Progenitor cell of endocrine pancreas (in vitro differentiated cells): ENCODE measurements at regions not wholly inside any gene's neighbourhood (a gene's known extent, or its start where the extent isn't known, plus 50 kb on each side); places are given as distances from the start of the nearest gene placed in this dataset.
A peak's percentile ranks its signal among the peaks of the same experiment; 100 is the strongest.

ENCODE experiments used
- DNase-seq: peaks from one replicate; pipeline ENCODE4 v3.0.0; 2021; ENCODE audit warnings: low spot score; ENCODE audit not compliant: unreplicated experiment
- H3K27ac Mint-ChIP-seq: 2 replicates; pipeline ENCODE4 v1.8.0; 2021; ENCODE audit warnings: mild to moderate bottlenecking, moderate library complexity, mixed read lengths
- H3K27me3 Mint-ChIP-seq: 2 replicates; pipeline ENCODE4 v1.8.0; 2021; ENCODE audit warnings: mixed read lengths
- H3K36me3 Mint-ChIP-seq: 2 replicates; pipeline ENCODE4 v1.8.0; 2022; ENCODE audit warnings: mixed read lengths; ENCODE audit not compliant: insufficient read depth
- H3K4me1 Mint-ChIP-seq: 2 replicates; pipeline ENCODE4 v1.8.0; 2021; ENCODE audit warnings: low read depth, mixed read lengths
- H3K4me3 Mint-ChIP-seq: 2 replicates; pipeline ENCODE4 v1.8.0; 2021; ENCODE audit warnings: low read depth, mild to moderate bottlenecking, moderate library complexity, mixed read lengths
- H3K9me3 Mint-ChIP-seq: 2 replicates; pipeline ENCODE4 v1.8.0; 2021; ENCODE audit warnings: low read depth, mixed read lengths
- TF ChIP-seq, protein P1 (sequence below): fragments of 200-600 bp; sonication (generic); IDR thresholded peaks from one replicate; pipeline ENCODE4 v1.5.0; 2021; ENCODE audit warnings: antibody characterized with exemption, mild to moderate bottlenecking; ENCODE audit not compliant: unreplicated experiment

DNA sequence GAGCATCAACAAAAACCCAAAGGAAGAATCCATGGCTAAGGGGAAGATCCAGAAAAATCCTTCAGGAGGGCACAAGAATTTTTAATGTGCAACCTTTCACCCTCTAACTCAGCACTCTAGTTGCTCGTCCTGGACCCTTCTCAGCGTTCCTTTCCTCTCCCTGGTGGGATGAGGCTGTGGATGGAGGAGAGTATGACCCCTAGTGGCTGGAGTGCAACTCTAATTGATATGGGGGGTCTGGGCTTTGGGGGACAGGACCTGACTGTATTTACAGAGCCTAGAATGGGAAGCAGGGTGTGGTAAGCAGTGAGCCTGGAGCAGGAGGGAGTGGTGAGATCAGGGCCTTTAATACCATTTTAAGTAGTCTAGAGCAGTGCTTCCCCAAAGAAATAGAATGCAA is 83.9 kb upstream of the CEP85L start:
- H3K36me3 Mint-ChIP-seq, result no peaks in the 10 kb centered on the region
- peaks cover 13% of the 10 kb centered on the region for H3K27me3 Mint-ChIP-seq
- no peak overlapping the region for H3K4me3 Mint-ChIP-seq
- H3K9me3 Mint-ChIP-seq, result no peaks in the 10 kb centered on the region
- TF ChIP-seq, protein P1, sequence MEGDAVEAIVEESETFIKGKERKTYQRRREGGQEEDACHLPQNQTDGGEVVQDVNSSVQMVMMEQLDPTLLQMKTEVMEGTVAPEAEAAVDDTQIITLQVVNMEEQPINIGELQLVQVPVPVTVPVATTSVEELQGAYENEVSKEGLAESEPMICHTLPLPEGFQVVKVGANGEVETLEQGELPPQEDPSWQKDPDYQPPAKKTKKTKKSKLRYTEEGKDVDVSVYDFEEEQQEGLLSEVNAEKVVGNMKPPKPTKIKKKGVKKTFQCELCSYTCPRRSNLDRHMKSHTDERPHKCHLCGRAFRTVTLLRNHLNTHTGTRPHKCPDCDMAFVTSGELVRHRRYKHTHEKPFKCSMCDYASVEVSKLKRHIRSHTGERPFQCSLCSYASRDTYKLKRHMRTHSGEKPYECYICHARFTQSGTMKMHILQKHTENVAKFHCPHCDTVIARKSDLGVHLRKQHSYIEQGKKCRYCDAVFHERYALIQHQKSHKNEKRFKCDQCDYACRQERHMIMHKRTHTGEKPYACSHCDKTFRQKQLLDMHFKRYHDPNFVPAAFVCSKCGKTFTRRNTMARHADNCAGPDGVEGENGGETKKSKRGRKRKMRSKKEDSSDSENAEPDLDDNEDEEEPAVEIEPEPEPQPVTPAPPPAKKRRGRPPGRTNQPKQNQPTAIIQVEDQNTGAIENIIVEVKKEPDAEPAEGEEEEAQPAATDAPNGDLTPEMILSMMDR, result peak; percentile 20
- H3K4me1 Mint-ChIP-seq, result no peaks in the 10 kb centered on the region
- no peak overlapping the region for H3K27ac Mint-ChIP-seq
- no peak for DNase-seq

DNA sequence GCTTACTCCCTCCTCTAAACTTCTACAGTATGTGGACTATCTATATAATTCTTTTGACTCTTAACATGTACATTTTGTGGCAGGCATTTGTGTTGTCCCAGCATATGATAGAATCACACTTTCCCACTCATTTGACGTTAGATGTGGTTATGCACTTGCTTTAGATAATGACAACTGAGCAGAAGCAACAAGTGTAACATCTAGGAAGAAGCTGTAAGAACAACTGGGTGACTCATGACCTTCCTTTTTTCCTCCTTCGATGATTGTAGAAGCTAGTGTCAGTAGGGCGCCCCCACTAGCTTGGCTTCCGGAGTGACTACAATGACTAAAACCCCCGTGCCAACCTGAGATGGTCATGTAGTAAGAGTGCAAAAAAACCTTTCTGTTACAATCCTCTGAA is 74.6 kb upstream of the CEP85L start:
- Mint-ChIP-seq H3K27ac (no peak overlapping the region), H3K9me3 (no peaks in the 10 kb centered on the region), H3K36me3 (no peaks in the 10 kb centered on the region), H3K4me3 (no peak overlapping the region), H3K27me3 (peaks cover 9% of the 10 kb centered on the region), H3K4me1 (peaks cover 3% of the 10 kb centered on the region)
- TF ChIP-seq, protein P1, result no peak
- no peak for DNase-seq

DNA sequence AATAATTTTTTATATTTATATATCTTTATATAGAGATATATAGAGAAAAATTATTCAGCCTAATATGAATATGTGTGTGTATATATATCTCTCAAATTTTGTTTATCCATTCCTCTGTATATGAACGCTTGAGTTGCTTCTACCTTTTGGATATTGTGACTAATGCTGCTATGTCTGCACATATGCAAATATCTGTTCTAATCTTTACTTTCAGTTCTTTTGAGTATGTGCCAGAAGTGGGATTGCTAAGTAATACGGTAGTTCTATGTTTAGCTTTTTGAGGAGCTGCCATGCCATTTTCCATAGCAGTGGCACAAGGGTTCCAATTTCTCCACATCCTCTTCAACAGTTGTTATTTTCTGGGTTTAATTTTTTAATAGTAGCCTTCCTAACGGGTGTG is 72.8 kb upstream of the CEP85L start:
- H3K36me3 Mint-ChIP-seq, result no peaks in the 10 kb centered on the region
- no peak overlapping the region for H3K27ac Mint-ChIP-seq
- TF ChIP-seq, protein P1, result no peak
- DNase-seq, result no peak
- peaks cover 9% of the 10 kb centered on the region for H3K27me3 Mint-ChIP-seq
- H3K4me3 Mint-ChIP-seq, result no peak overlapping the region
- H3K9me3 Mint-ChIP-seq, result no peaks in the 10 kb centered on the region
- H3K4me1 Mint-ChIP-seq, result peaks cover 3% of the 10 kb centered on the region

DNA sequence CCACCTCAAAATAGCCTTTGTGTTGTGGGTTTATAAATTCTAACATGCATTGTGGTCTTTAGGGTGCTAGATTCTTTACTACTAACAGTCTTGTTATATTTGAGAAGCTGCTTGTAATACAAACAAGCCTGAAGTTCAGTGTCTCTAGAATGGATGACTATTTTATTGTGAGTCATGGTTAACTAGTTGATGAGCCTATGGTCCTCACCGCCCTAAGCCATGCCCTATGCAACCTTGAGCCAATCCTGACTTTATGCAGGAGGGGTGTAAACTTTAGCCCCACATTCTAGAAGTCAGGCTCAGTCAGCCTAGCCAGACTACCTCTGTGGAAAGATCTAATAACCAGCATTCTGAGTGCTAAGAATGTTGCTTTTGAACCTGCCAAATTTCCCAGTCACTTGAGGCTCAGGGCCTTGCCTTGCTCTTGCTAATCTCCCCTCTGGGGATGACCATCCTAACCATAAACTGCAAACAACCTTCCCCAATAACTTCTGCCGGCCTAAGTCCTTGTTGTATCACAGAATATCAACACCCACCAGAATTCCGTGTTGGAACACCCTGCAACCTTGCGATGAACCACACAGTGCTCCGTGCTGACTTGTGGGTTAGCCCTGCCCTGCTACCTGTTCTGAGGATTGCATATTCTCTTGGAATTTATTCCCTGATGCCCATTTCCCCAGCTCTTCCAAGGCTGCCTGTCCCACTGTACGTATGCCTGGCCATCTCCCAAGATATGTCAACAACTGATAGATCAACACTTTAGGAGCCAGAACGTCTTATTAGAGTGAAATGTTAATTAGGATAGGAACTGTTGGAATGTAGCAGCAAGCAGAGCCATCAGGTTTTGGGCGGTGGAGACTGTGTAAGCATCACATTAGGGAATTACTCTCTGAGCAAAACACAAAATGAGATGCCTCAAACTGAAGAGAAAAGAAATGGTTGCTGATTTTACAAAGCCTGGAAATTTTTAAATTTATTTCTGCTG is 71.7 kb upstream of the CEP85L start:
- TF ChIP-seq, protein P1, result no peak
- no peak for DNase-seq
- peaks cover 2% of the 10 kb centered on the region for H3K27me3 Mint-ChIP-seq
- no peaks in the 10 kb centered on the region for H3K36me3 Mint-ChIP-seq
- H3K9me3 Mint-ChIP-seq, result no peaks in the 10 kb centered on the region
- no peak overlapping the region for H3K4me3 Mint-ChIP-seq
- H3K27ac Mint-ChIP-seq, result no peak overlapping the region
- H3K4me1 Mint-ChIP-seq, result peaks cover 3% of the 10 kb centered on the region

DNA sequence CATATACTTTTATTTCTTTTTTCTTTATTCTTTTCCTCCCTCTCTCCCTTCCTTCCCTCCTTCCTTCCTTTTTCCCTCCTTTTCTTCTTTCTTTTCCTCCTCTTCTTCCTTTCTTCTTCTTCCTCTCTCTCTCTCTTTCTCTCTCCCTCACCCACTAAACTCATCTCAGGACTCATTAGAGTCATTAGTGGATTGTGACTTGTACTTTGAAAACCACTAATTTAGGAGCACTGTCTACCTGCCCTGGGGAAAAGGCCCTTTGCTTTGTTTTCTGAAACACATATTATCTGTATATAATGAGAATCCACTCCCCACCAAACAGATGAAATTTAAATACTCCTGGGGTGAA is 68.7 kb upstream of the CEP85L start:
- Mint-ChIP-seq H3K27ac (no peak overlapping the region), H3K4me3 (no peak overlapping the region), H3K36me3 (no peaks in the 10 kb centered on the region), H3K4me1 (no peaks in the 10 kb centered on the region), H3K27me3 (no peaks in the 10 kb centered on the region), H3K9me3 (no peaks in the 10 kb centered on the region)
- TF ChIP-seq, protein P1, result no peak
- no peak for DNase-seq
